NCI-H187 (cell line): ENCODE measurements at regions not wholly inside any gene's neighbourhood (a gene's known extent, or its start where the extent isn't known, plus 50 kb on each side); places are given as distances from the start of the nearest gene placed in this dataset.

ENCODE experiments used
- DNase-seq, 2 experiments: peaks; one replicate each; lab custom pipeline; 2025; lab: John Stamatoyannopoulos, UW

- DNase-seq, result no peak
Observed at GRCh38 chr10:10584161-10584560, 433.5 kb upstream of the CELF2 start.

- DNase-seq, result no peak
Observed at GRCh38 chr10:10587744-10588393, 429.8 kb upstream of the CELF2 start.

GRCh38 chr10:10589540-10590303 is 427.9 kb upstream of the CELF2 start:
- no peak for DNase-seq

- DNase-seq, result no peak
Observed at GRCh38 chr10:10591715-10592341, 425.8 kb upstream of the CELF2 start.

- DNase-seq, result no peak
Observed at GRCh38 chr10:10596256-10596655, 421.4 kb upstream of the CELF2 start.

GRCh38 chr10:10598297-10598696 is 419.4 kb upstream of the CELF2 start:
- peak; percentile 46 to 63 for DNase-seq

- DNase-seq, result no peak
Observed at GRCh38 chr10:10600004-10600403, 417.7 kb upstream of the CELF2 start.

GRCh38 chr10:10605551-10606081 is 412.1 kb upstream of the CELF2 start:
- no peak for DNase-seq

- DNase-seq, result no peak
Observed at GRCh38 chr10:10609379-10609955, 408.2 kb upstream of the CELF2 start.

- DNase-seq, result no peak
Observed at GRCh38 chr10:10610171-10610570, 407.5 kb upstream of the CELF2 start.

GRCh38 chr10:10612151-10612550 is 405.5 kb upstream of the CELF2 start:
- no peak for DNase-seq

GRCh38 chr10:10613656-10614244 is 403.9 kb upstream of the CELF2 start:
- DNase-seq, result no peak

GRCh38 chr10:10617686-10618085 is 400.0 kb upstream of the CELF2 start:
- no peak for DNase-seq

GRCh38 chr10:10618139-10618538 is 399.5 kb upstream of the CELF2 start:
- DNase-seq, result no peak

- no peak for DNase-seq
Observed at GRCh38 chr10:10623958-10624566, 393.6 kb upstream of the CELF2 start.

GRCh38 chr10:10624567-10624962 is 393.1 kb upstream of the CELF2 start:
- DNase-seq, result no peak

- no peak for DNase-seq
Observed at GRCh38 chr10:10625491-10625890, 392.2 kb upstream of the CELF2 start.

- no peak for DNase-seq
Observed at GRCh38 chr10:10626734-10627133, 390.9 kb upstream of the CELF2 start.

GRCh38 chr10:10627414-10627813 is 390.3 kb upstream of the CELF2 start:
- no peak for DNase-seq

- no peak for DNase-seq
Observed at GRCh38 chr10:10629512-10629911, 388.2 kb upstream of the CELF2 start.

- no peak for DNase-seq
Observed at GRCh38 chr10:10630281-10630680, 387.4 kb upstream of the CELF2 start.

GRCh38 chr10:10630782-10631181 is 386.9 kb upstream of the CELF2 start:
- no peak for DNase-seq
